Limb (tissue), 2 donors: ENCODE measurements at regions not wholly inside any gene's neighbourhood (a gene's known extent, or its start where the extent isn't known, plus 50 kb on each side); places are given as distances from the start of the nearest gene placed in this dataset.

Experiments used
- DNase-seq, 2 donors: peaks; one replicate each; pipeline ENCODE4 v3.0.0-alpha.2; 2016; ENCODE audit errors: extremely low spot score in 2 of 2

DNA sequence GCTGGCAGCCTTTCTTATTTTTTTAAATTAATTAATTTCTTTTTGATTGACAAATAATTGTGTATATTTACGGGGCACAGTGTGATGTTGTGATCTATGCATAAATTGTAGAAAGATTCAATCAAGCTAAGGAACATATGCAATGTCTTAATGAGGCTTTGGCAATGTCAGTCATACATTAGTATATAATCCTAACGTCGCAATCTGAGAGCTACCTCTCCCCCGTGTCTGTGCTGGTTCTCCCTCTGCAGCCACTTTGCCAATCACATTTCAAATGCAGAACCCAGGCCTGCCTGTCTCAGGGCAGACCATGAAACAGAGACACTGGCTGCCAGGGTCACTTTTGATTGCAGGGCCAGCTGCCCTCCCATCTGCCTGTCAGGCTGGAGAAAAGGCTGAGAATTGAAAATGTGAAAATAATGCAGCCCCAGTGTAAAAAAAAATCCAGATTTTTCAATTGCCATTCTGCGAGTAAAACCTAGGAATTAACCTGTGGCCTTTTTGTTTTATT, 56.3 kb downstream of the SLC24A2 start:
- no peak for DNase-seq

DNA sequence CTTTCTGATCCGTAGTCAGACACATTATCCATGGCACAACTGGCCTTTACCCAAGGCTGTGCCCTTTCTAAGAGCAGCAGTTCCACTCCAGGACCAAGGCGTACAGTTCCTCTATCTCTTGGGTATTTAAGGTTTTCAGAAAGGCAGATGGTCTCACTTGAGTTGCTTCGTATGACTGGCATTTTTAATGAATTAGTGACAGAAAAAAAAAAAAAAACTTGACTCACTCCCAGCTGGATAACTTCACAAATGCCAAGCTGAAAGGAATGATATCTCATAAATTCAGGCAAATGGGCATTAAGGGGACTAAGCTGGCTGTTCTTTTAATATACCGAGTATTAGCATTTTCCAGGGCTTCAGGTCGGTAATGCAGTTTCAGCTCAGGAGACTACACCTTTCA, 60.7 kb downstream of the SLC24A2 start:
- DNase-seq: no peak

DNA sequence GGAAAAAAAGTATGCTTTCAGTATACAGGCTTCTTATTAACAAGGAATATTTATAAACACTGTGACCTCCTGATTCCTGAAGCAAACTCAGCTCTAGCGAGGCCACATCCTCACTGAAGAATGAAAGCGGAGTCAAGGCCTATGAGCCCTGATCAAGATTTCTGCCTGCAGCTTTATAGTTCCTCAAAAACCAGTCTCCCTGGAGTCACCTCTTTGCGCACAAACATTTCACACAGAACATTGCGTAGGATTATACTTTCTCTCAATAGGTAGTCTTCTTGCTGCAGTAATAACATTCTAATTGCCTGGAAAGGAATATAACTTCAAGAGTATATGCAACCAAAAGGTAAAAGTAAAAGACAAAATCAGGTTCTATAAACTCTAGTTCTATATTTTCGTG, 62.9 kb downstream of the SLC24A2 start:
- no peak for DNase-seq

DNA sequence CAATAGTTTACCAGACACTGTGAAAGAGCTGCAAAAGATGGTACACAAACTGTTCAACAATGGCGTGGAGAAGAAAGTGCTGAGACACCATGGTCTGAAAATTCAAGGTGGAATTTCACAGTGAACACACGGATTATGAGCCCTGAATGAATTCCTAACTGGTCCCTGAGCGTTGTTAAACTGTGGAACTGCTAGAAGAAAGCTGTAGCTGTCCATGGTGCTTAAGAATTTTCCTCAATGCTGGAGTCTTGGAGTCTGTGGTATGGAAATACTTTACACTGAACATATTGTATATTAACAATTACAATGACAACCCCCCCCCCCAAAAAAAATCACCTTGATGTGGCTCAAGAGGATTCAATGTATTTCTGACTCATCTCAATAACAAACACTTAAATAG, 68.5 kb downstream of the SLC24A2 start:
- peak; percentile 30 to 34 for DNase-seq

DNA sequence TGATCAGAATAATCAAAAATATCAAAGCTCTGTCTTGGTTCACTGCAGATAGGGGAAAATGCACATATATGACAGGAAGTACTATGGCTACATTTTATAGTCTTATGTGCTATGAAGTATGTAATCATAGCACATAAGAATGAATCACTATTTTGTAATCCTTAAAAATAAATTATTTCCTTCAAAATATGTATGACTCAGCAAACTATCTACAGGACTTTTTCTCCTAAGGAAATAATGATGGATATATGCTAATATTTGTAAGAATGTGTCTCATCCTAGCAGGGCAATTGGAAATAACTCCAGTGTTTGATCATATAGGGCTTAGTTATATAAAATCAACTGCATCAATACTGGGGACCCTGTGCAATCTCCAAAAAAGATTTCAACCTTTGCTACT, 85.1 kb downstream of the SLC24A2 start:
- no peak for DNase-seq

DNA sequence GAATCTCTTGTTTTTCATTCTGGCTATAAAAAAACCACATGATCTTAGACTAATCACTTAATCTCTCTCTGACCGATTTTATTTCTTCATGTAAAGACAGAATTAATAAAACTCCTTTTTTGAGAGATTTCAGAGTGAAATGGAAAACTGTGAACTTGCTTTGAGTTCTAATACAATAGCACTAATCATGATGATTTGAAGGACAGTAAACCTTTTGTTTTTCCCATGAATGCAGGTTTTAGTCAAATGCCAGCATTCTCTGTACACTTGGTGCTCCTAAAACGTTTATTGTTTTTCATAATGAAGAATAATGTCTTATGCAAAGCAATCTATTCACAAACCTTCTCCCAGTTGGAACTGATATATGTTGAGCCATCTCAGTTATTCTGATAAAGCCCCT, 86.8 kb downstream of the SLC24A2 start:
- DNase-seq: no peak

DNA sequence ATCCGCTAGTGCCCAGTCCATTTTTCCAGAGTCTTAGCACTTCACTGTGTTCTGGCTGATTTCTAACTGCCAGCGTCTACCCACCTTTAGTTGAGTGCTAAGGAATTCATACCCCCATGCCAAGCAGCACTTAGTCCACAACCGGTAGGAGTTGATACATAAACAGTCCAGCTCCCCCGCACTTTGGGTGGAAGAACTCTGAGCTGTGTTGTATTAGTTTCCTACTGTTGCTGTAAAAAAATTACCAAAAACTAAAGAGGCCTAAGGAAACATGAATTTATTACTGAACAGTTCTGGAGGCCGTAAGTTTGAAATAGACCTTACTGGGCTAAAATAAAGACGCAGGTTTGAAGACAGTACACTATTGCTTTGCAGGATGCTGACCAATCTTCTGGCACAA, 87.6 kb downstream of the SLC24A2 start:
- DNase-seq: no peak

DNA sequence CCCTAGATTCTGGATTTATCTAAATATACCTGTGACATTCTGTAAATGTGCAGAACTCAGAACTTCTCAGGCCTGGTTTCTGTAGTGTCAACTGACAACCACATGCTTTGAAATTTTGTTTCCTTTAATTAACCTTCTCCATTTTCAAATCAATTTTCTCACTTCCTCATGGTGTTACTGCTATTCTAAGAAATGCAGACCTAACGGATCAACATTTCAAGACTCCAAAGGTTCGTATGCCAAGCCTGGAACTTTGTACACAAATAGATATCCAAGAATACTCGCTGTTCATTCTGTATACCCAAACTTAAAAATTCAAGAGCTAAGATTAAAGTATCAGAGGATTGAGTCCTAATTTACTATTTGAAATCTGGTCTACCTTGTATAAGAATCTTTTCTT, 88.1 kb downstream of the SLC24A2 start:
- DNase-seq: no peak

DNA sequence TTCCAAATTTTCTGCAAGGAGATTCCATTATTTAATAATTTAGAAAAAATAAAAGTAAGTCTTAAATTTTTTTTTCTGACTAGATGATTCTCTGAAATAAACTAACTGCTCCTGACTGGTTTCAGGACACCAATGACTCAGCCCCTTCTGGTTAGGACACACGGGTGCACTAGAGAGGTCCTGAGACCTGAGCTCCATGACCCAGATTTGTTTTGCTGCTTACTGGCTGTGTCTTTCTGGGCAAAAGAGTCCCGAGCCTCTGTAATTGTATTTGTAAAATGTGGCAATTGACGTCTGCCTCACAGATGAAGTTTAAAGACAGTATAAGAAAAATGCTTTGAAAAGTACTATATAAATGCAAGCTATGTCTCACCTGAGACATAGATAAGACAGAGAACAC, 89.1 kb downstream of the SLC24A2 start:
- DNase-seq: no peak

DNA sequence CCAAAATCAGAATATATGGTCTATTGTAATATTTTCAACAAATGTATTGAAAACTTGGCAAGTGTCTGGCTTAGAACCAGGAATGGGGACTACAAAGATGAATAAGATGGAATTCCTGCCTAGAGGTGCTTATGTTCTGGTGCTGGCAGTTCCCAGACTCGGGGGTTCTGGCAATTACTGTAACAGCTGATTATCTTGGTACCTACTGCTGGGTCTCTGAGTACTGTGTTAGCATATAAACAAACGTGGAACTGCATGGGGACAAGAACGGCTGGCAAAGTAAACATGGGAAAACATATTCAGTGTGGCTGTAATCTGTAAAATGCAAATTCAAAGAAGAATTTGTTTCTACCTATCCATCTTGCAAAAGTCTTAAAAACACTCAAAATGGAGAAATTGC, 89.9 kb downstream of the SLC24A2 start:
- no peak for DNase-seq

DNA sequence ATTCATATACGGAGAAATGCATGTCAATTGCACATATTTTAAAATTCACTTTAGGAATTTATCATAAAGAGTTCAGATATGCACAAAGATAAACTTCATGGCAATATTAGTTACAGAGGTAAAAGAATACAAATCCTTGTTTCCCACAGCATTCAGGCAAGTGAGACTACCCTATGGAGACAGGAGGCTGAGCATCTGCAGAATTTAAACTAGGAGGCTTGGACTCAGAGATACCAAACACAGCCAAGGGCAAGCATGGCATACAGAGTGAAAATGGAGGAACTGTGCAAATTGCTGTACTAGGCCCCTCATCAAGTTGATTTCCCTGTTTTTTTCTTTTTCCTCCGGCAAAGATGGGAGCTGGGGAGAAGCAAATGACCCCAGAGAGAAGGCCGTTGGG, 94.2 kb downstream of the SLC24A2 start:
- DNase-seq: no peak

DNA sequence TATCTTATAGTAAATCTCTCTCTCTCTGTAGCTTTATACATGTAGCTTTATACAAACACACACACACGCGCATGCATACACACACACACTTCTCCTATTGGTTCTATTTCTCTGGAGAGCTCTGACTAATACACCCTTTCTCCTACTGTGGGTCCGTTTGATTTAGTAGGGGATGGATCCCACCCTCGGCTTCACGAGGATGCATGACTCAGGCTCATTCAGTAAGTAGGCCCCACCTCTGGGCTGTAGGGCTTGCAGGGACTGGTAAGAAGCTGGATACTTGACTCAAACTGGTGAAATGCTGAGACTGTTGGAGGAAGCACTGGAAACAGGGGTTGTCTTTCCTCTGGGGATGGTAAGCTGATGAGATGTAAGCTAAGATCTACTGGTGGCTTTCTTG, 98.7 kb downstream of the SLC24A2 start:
- DNase-seq: no peak

DNA sequence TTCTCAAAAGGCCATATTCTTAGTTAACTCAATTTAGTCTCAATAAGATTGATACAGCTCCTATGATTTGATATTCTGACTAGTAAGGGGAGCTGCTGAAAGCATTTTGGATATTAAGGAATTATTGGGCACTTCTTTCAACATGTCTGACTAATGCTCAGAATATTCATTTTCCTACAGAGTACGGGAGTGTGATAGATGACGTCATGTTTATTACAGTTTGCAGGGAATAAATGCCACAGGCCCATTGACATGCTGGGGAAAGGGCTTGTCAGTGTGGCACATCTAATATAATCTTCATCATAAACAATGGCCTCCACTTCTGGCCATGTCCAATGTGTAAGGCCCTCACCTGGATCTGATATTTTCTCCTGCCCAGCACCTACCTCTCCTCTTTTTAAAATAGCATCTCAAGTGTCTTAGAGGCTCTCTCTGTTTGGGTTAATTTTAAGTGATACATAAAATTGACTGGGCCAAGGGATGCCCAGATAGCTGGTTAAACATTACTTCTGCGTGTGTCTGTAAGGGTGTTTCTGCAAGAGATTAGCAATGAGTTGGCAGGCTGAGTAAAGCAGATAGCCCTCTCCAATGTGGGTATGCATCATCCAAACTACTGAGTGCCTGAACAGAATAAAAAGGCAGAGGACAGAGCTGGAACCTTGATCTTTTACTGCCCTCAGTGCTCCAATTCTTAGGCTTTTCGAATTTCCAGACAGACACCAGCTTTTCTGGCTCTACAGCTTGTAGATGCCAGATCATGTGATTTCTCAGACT, 99.3 kb downstream of the SLC24A2 start:
- no peak for DNase-seq

DNA sequence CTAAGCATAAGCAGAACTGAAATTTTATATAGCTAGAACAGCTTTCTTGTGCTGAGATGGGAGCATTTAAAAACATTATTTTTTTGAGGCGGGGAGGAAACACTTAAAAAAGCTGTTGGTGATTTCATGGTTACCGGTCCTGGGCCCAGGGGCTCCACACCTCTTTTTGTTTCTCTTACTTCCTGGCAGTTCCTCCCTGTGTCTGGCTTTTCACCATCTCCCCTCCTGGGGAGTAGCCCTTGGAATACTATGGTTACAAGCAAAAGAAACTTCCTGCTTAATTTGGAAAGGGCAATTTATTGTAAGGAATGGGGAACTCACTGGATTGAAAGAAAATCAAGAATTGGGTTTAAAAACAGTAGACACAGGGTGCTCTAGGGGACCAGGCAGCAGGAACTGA, 105.1 kb downstream of the SLC24A2 start:
- no peak for DNase-seq

DNA sequence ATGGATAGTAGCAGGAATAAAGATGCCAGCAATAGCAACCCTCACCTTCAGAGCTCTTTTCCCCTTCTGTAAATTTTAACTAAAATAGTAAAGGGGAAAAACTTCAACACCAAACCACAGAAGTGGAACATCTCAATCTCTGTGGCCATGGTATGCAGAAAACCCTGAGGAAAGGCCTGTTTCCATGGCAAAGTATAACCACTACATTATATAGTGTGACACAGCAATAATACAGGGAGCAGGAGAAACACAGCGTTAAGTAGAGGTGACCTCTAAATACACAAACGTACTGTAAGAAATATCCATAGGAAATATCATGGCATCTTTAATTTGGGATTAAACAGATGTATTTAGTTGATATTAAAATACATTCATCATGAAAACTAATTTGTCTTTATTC, 106.4 kb downstream of the SLC24A2 start:
- no peak for DNase-seq

DNA sequence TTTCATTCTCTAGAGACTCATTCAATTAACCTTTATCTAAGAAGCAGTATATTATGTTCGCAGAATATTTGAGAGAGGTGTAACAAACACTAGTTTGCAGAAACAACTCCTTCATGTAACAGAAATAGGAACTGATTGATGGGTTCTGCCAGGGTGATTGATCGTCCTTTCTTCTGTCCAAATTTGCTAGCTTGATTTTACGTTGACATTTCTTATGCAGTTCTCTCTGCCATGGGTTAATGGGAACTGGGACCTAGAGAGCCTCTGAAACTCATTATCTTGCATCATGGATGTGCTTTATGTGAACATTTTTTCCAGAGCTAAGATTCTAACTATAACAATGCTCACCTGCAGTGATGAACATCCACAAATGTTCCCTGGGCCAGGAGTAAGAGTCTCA, 107.0 kb downstream of the SLC24A2 start:
- DNase-seq: no peak

DNA sequence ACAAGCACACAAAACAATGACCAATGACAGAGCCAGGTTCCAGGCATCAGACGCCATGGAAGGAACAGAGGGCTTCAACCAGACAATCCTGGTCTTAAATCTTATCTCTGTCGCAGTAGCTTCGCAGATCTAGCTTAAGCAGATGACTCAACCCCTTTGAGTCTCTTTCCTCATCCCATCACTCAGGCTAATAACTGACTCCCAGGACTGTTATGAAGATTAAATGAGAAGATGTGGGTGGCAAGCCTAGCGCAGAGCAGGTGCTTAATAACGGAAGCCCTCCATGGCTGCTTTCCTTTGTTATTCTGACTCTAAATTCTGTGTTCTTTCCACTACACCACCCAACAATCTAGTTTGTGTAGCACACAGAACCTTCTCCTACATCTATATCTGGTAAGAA, 110.9 kb downstream of the SLC24A2 start:
- no peak for DNase-seq

DNA sequence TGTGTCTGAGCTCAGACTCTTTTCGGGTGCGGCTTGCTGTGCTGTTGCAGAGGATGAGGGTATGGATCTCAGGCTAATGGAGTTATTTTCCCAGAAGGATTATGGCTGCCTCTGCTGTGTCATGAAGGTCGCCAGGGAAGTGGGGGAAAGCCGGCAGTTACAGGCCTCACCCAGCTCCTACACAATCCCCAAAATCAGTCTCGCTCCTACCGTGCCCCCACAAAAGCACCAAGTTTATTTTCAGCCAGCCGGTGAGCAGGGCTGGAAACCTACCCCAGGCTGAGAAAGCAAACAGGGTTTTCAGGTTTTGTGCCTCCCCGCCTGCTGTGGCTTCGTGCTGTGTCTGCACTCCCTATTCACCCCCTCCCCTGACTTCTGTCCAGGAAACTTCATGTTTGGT, 113.3 kb downstream of the SLC24A2 start:
- no peak for DNase-seq

DNA sequence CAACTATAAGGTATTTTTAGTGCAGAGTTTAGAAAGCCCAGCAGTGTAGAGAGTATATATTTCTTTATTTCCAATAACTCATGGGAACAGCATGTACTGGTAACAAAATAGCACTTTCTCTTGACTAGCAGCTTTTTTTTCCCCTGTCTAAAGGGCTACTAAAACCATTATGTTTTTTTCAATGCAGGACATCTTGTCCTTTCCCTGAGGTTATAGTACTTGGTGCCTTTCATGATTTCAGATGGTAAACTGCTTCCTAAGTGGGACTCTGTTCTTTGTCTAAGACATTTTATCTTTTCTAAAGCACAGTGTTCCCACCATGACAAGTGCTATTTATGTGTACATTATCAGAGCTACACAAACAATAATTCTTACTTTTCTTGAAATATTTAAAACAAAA, 122.3 kb downstream of the SLC24A2 start:
- DNase-seq: no peak

DNA sequence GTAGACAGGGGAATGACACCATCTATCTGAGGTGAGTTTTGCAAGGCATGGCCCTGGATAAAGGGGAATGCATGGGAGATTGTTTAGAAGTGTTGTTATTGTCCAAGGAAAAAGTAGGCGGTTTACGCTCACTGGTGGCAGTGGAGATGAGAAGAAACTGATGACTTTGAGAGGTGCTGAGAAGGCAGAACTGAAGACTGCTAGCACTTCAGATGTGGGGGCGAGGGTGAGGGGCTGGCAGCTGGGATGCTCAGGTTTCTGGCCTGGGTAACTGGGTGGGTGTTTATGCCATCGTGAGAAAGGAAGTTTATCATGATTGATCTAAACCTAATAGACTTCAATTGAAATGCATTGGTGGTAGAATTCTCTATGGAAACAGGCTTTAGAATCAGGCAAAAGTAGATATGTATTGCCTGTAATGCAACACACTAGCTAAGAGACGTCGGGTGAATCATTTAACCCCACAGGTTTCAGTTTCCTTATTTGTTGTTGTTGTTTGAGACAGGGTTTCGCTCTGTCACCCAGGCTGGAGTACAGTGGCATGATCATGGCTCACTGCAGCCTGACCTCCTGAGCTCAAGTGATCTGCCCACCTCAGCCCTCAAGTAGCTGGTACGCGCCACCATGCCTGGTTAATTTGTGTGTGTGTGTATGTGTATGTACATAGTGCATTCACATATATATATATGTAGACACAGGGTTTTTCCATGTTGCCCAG, 123.5 kb downstream of the SLC24A2 start:
- DNase-seq: no peak

DNA sequence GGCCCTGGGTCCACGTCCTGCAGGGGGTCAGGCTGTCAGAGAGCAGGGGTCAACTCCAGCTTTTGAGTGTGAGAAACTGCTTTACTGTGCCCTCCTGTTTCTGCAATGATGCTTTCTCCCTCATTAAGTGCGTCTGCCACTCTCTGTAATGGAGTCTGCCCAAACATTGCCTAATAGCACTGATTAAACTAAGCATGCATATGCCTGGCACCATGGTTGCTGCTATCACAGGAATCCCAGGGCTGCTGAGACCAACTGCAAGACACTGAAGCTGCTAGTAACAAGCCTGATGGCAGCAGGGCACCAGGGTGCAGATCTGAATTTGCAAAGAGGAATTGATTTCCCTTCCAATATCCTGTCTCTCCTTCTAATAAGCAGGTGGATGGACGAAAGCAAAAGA, 125.3 kb downstream of the SLC24A2 start:
- no peak for DNase-seq

DNA sequence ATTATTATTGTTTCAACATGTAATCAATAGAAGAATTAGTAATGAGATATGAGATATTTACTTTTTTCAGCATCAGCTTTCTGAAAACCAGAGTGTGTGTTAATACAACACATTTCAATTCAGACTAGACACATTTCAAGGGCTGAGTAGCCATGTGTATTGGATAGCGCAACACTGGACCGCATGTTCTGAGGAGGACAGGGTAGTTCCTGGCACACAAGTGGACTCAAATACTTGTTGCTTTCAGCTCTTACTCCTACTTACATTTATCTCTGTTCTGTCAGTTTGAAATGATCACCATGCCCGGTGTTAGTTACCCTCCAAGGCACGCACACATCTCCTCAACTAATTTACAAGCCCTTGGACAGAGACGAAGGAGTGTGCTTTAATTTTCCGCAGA, 126.6 kb downstream of the SLC24A2 start:
- no peak for DNase-seq

DNA sequence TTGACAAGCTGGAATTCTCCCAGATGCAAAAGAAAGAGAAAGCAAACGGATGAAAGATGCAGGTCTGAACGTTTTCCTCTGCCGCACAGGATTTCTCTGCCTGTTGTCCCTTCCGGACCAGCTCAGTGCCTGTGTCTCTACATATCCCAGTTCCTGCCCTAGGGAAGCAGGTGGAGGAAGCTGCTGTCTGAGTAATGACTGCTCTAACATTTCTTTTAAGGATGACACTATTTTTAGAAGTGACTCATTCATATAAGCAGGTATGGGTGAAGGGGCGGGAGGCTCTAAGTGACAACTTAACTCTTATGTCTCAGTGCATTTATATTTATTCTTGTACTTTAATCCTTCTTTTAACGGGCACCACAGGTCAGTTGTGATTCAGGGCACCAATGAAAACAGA, 128.8 kb downstream of the SLC24A2 start:
- DNase-seq: no peak
